K562 (cell line): ENCODE measurements at regions not wholly inside any gene's neighbourhood (a gene's known extent, or its start where the extent isn't known, plus 50 kb on each side); places are given as distances from the start of the nearest gene placed in this dataset.

Source experiments
- ATAC-seq: fragments of 200-7000 bp; cut with Tn5 transposase; 3 replicates; pipeline ENCODE4 v1.9.1; 2020; ENCODE audit warnings: moderate library complexity
- BruUV-seq: library from RNA; stranded (reverse); fragments of 400-500 nt; replicated peaks from 2 replicates; lab custom pipeline; 2021; lab: Mats Ljungman, UMichigan
- CTCF ChIA-PET: fragments of 300-600 bp; formaldehyde crosslinking; extraction: SDS; loops from one replicate; lab custom pipeline; 2021; ENCODE audit warnings: low intra/inter-chr PET ratio; lab: Yijun Ruan, JAX
- POLR2A ChIA-PET: fragments of 300-600, 350-650 bp; sonication (Branson Sonifier 250); formaldehyde crosslinking; extraction: SDS; loops from one replicate; lab custom pipeline; 2021; ENCODE audit warnings: antibody characterized with exemption, inconsistent platforms; lab: Yijun Ruan, JAX
- DNase-seq, 4 experiments: peaks; one replicate each; pipeline versions ENCODE4 v3.0.0 to v3.0.0-alpha.2; 2011 to 2018; ENCODE audit warnings: low spot score in 3 of 4, mixed read lengths in 3 of 4; ENCODE audit errors: extremely low read depth in 1 of 4
- FAIRE-seq: peaks from 2 replicates; lab custom pipeline; 2011; peaks lifted over from hg19 to GRCh38; lab: Jason Lieb, UNC
- H2AFZ ChIP-seq: 2 replicates; pipeline ENCODE4 v1.6.0; 2011; ENCODE audit warnings: low read depth, low read length, control low read depth, inconsistent platforms
- H3K27ac ChIP-seq: fragments of 200-600 bp; 3 replicates; pipeline ENCODE4 v1.8.0; 2011; ENCODE audit warnings: low read depth, mild to moderate bottlenecking, control low read depth, inconsistent platforms, low read length, moderate library complexity, mixed read lengths; ENCODE audit errors: extremely low read depth
- H3K27me3 ChIP-seq, 2 experiments: fragments of 300-600 bp in 1 of 2; 2 replicates in 1 of 2; 3 replicates in 1 of 2; pipeline versions ENCODE4 v1.6.0 to v1.8.0; 2011; ENCODE audit warnings: inconsistent platforms in 2 of 2, low read length in 2 of 2, mild to moderate bottlenecking in 1 of 2, mixed read lengths in 1 of 2, moderate library complexity in 1 of 2; ENCODE audit not compliant: control insufficient read depth in 2 of 2, insufficient read depth in 2 of 2
- H3K36me3 ChIP-seq: fragments of 300-600 bp; 3 replicates; pipeline ENCODE4 v1.8.0; 2011; ENCODE audit warnings: mild to moderate bottlenecking, low read length, inconsistent platforms; ENCODE audit not compliant: control insufficient read depth, insufficient read depth
- H3K4me1 ChIP-seq, 2 experiments: fragments of 200-600 bp in 1 of 2; replicated peaks in 1 of 2; 2 replicates in 1 of 2; 3 replicates in 1 of 2; pipeline versions ENCODE4 v1.5.1 to v1.8.0; 2011; ENCODE audit warnings: inconsistent platforms in 2 of 2, low read length in 2 of 2, mild to moderate bottlenecking in 1 of 2, mixed read lengths in 1 of 2, moderate library complexity in 1 of 2; ENCODE audit not compliant: control insufficient read depth in 2 of 2, insufficient read depth in 2 of 2
- H3K4me2 ChIP-seq: 2 replicates; pipeline ENCODE4 v1.6.1; 2011; ENCODE audit warnings: low read length, control low read depth, inconsistent platforms, mixed read lengths; ENCODE audit not compliant: insufficient read depth
- H3K4me3 ChIP-seq: fragments of 200-600 bp; sonication (generic), shearing (Covaris generic); 2 replicates; pipeline ENCODE4 v1.5.1; 2016; ENCODE audit warnings: control low read depth, inconsistent platforms
- H3K79me2 ChIP-seq: fragments of 200-600 bp; 3 replicates; pipeline ENCODE4 v1.8.0; 2011; ENCODE audit warnings: low read length, inconsistent platforms; ENCODE audit not compliant: control insufficient read depth, insufficient read depth
- H3K9ac ChIP-seq, 2 experiments: 2 replicates each; pipeline versions ENCODE4 v1.6.0 to v1.6.1; 2011; ENCODE audit warnings: low read depth in 2 of 2, low read length in 2 of 2, control low read depth in 1 of 2, inconsistent platforms in 1 of 2, mild to moderate bottlenecking in 1 of 2, mixed read lengths in 1 of 2; ENCODE audit not compliant: insufficient read depth in 1 of 2
- H3K9me1 ChIP-seq: one replicate; pipeline ENCODE4 v1.6.0; 2011; ENCODE audit warnings: inconsistent platforms, mild to moderate bottlenecking, low read length, moderate library complexity; ENCODE audit not compliant: control insufficient read depth, insufficient read depth
- H3K9me3 ChIP-seq: replicated peaks from 2 replicates; pipeline ENCODE4 v1.5.1; 2011; ENCODE audit warnings: low read depth, low read length, inconsistent platforms; ENCODE audit not compliant: control insufficient read depth, insufficient read depth
- H4K20me1 ChIP-seq: replicated peaks from 2 replicates; pipeline ENCODE4 v1.6.1; 2011; ENCODE audit warnings: low read length, inconsistent platforms, mixed read lengths; ENCODE audit not compliant: control insufficient read depth, insufficient read depth
- ELF1 ChIP-seq: fragments of 200-800 bp; sonication (Bioruptor generic); IDR thresholded peaks from 2 replicates; pipeline ENCODE4 v1.6.1; 2016; ENCODE audit warnings: missing genetic modification characterization, missing compliant biosample characterization
- SMAD4 ChIP-seq: fragments of 250-450 bp; sonication (Bioruptor Pico); conservative IDR thresholded peaks from 2 replicates; pipeline ENCODE4 v1.8.0; 2021; ENCODE audit warnings: inconsistent platforms, mild to moderate bottlenecking, moderate library complexity
- ZNF184 ChIP-seq: sonication (generic); formaldehyde crosslinking; IDR thresholded peaks from 2 replicates; pipeline ENCODE4 v1.5.0; 2020; ENCODE audit warnings: missing genetic modification reagents
- ZNF79 ChIP-seq: fragments of 250-450 bp; sonication (Bioruptor Pico); IDR thresholded peaks from 2 replicates; pipeline ENCODE4 v1.4.0; 2020; ENCODE audit warnings: low read depth, mild to moderate bottlenecking, moderate library complexity
- in situ Hi-C: fragments of 300-500 bp; cut with MboI; formaldehyde crosslinking; loops from 4 replicates; pipeline ENCODE4 v1.15.0; 2018; ENCODE audit warnings: inconsistent platforms, mixed read lengths
- intact Hi-C: fragments of 100-400 bp; cut with micrococcal nuclease; formaldehyde crosslinking; loops from 2 replicates; pipeline ENCODE4 v1.14.2; 2022
- TF ChIP-seq, protein P1 (sequence below), 2 experiments: fragments of 450-650 bp in 1 of 2; IDR thresholded peaks; 2 replicates each; pipeline ENCODE4 v1.6.1; 2011 to 2017; ENCODE audit warnings: low read depth in 2 of 2, antibody characterized with exemption in 1 of 2, borderline replicate concordance in 1 of 2, low read length in 1 of 2, mild to moderate bottlenecking in 1 of 2, mixed read lengths in 1 of 2; ENCODE audit not compliant: control insufficient read depth in 1 of 2
- TF ChIP-seq, protein P2 (sequence below): fragments of 250-450 bp; sonication (Bioruptor Pico); IDR thresholded peaks from 2 replicates; pipeline ENCODE4 v1.8.0; 2022; ENCODE audit warnings: inconsistent platforms

DNA sequence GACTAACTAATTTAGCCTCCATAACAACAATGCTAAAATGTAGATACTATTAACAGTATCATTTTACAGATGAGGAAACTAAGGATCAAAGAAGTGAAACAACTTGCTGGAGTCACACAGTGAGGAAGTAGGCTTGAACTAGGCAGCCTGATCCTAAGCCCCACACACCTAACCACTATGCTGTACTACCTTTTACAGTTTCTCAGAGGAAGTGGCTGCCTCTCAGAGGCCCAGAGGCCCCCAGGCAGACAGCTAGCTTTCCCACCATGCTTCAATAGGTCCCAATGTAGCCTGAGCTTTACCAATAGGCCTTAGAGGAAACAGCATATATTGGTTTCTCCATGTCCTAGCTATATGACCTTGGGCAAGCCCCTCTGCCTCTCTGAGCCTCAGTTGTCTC lies 69.4 kb upstream of the PJA1 start:
- ATAC-seq (no peak), FAIRE-seq (no peak), DNase-seq (no peak)
- intact Hi-C loops, result no loop called here
- no peak overlapping the region for H3K4me3 ChIP-seq
- no peaks in the 10 kb centered on the region for H3K9me1 ChIP-seq
- no peaks in the 10 kb centered on the region for H4K20me1 ChIP-seq
- H3K27me3 ChIP-seq, result no peaks in the 10 kb centered on the region
- H3K9ac ChIP-seq, result no peak overlapping the region
- BruUV-seq, result no TSS peak
- H3K9me3 ChIP-seq, result no peaks in the 10 kb centered on the region; the same call in 1 of the 2 replicates
- H2AFZ ChIP-seq, result no peak overlapping the region
- no peak overlapping the region for H3K4me2 ChIP-seq
- no peaks in the 10 kb centered on the region for H3K79me2 ChIP-seq
- no peaks in the 10 kb centered on the region for H3K4me1 ChIP-seq
- no peaks in the 10 kb centered on the region for H3K36me3 ChIP-seq
- in situ Hi-C loops, result no loop called here
- ChIA-PET CTCF (no interaction called here), POLR2A (no interaction called here)
- no peak overlapping the region for H3K27ac ChIP-seq
- TF ChIP-seq, protein P1, sequence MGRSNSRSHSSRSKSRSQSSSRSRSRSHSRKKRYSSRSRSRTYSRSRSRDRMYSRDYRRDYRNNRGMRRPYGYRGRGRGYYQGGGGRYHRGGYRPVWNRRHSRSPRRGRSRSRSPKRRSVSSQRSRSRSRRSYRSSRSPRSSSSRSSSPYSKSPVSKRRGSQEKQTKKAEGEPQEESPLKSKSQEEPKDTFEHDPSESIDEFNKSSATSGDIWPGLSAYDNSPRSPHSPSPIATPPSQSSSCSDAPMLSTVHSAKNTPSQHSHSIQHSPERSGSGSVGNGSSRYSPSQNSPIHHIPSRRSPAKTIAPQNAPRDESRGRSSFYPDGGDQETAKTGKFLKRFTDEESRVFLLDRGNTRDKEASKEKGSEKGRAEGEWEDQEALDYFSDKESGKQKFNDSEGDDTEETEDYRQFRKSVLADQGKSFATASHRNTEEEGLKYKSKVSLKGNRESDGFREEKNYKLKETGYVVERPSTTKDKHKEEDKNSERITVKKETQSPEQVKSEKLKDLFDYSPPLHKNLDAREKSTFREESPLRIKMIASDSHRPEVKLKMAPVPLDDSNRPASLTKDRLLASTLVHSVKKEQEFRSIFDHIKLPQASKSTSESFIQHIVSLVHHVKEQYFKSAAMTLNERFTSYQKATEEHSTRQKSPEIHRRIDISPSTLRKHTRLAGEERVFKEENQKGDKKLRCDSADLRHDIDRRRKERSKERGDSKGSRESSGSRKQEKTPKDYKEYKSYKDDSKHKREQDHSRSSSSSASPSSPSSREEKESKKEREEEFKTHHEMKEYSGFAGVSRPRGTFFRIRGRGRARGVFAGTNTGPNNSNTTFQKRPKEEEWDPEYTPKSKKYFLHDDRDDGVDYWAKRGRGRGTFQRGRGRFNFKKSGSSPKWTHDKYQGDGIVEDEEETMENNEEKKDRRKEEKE (IDR thresholded peaks at IDR 0.05; ENCODE audit: borderline replicate concordance in 1 of 2, control insufficient read depth in 1 of 2, low read depth in 2 of 2, low read length in 1 of 2), result no peak
- TF ChIP-seq, protein P2, sequence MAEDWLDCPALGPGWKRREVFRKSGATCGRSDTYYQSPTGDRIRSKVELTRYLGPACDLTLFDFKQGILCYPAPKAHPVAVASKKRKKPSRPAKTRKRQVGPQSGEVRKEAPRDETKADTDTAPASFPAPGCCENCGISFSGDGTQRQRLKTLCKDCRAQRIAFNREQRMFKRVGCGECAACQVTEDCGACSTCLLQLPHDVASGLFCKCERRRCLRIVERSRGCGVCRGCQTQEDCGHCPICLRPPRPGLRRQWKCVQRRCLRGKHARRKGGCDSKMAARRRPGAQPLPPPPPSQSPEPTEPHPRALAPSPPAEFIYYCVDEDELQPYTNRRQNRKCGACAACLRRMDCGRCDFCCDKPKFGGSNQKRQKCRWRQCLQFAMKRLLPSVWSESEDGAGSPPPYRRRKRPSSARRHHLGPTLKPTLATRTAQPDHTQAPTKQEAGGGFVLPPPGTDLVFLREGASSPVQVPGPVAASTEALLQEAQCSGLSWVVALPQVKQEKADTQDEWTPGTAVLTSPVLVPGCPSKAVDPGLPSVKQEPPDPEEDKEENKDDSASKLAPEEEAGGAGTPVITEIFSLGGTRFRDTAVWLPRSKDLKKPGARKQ, result no peak
- no peak for TF ChIP-seq ZNF79
- TF ChIP-seq ZNF184 (CRISPR knock-in tag), result no peak
- no peak for TF ChIP-seq SMAD4 (CRISPR knock-in tag)
- no peak for TF ChIP-seq ELF1 (tag)
